ENCODE measurements at regions not wholly inside any gene's neighbourhood (a gene's known extent, or its start where the extent isn't known, plus 50 kb on each side); places are given as distances from the start of the nearest gene placed in this dataset.
A peak's percentile ranks its signal among the peaks of the same experiment; 100 is the strongest.
"Not testable (repeated sequence)": the region's sequence is repeated elsewhere in the genome, so short reads cannot be mapped to it uniquely, and the experiment has no call there.

GRCh38 chr10:29223326-29223725 is 65.5 kb upstream of the LYZL1 start:
- peaks cover 53% of the 10 kb centered on the region for H3K27me3 Mint-ChIP-seq
- TF ChIP-seq CTCF (IDR thresholded peaks at IDR 0.05; ENCODE audit: unreplicated experiment), result no peak
- DNase-seq (ENCODE audit: low spot score, unreplicated experiment), result no peak
- no peaks in the 10 kb centered on the region for H3K9me3 Mint-ChIP-seq (ENCODE audit: low read depth)
- H3K36me3 Mint-ChIP-seq (ENCODE audit: insufficient read depth), result no peaks in the 10 kb centered on the region
- peaks cover 11% of the 10 kb centered on the region for H3K4me1 Mint-ChIP-seq (ENCODE audit: low read depth)
- no peak overlapping the region for H3K4me3 Mint-ChIP-seq (ENCODE audit: low read depth)
- no peak overlapping the region for H3K27ac Mint-ChIP-seq

- Mint-ChIP-seq H3K4me3 (ENCODE audit: low read depth) (no peak overlapping the region), H3K27ac (no peak overlapping the region), H3K36me3 (ENCODE audit: insufficient read depth) (no peaks in the 10 kb centered on the region), H3K9me3 (ENCODE audit: low read depth) (no peaks in the 10 kb centered on the region), H3K4me1 (ENCODE audit: low read depth) (peaks cover 11% of the 10 kb centered on the region), H3K27me3 (peaks cover 48% of the 10 kb centered on the region)
- no peak for DNase-seq (ENCODE audit: low spot score, unreplicated experiment)
- no peak for TF ChIP-seq CTCF (IDR thresholded peaks at IDR 0.05; ENCODE audit: unreplicated experiment)
Measured at GRCh38 chr10:29224631-29225030, 64.2 kb upstream of the LYZL1 start.

GRCh38 chr10:29227201-29227600 is 61.7 kb upstream of the LYZL1 start:
- H3K4me3 Mint-ChIP-seq (ENCODE audit: low read depth), result no peak overlapping the region
- peaks cover 41% of the 10 kb centered on the region for H3K27me3 Mint-ChIP-seq
- no peak for DNase-seq (ENCODE audit: low spot score, unreplicated experiment)
- no peaks in the 10 kb centered on the region for H3K9me3 Mint-ChIP-seq (ENCODE audit: low read depth)
- H3K27ac Mint-ChIP-seq, result no peak overlapping the region
- no peaks in the 10 kb centered on the region for H3K36me3 Mint-ChIP-seq (ENCODE audit: insufficient read depth)
- H3K4me1 Mint-ChIP-seq (ENCODE audit: low read depth), result peaks cover 11% of the 10 kb centered on the region
- no peak for TF ChIP-seq CTCF (IDR thresholded peaks at IDR 0.05; ENCODE audit: unreplicated experiment)

- Mint-ChIP-seq H3K27ac (no peak overlapping the region), H3K27me3 (peaks cover 35% of the 10 kb centered on the region), H3K9me3 (ENCODE audit: low read depth) (no peaks in the 10 kb centered on the region), H3K4me3 (ENCODE audit: low read depth) (no peak overlapping the region), H3K36me3 (ENCODE audit: insufficient read depth) (no peaks in the 10 kb centered on the region), H3K4me1 (ENCODE audit: low read depth) (peaks cover 8% of the 10 kb centered on the region)
- no peak for TF ChIP-seq CTCF (IDR thresholded peaks at IDR 0.05; ENCODE audit: unreplicated experiment)
- DNase-seq (ENCODE audit: low spot score, unreplicated experiment), result no peak
Measured at GRCh38 chr10:29228562-29228961, 60.3 kb upstream of the LYZL1 start.

GRCh38 chr10:29229258-29229705 is 59.6 kb upstream of the LYZL1 start:
- no peak for TF ChIP-seq CTCF (IDR thresholded peaks at IDR 0.05; ENCODE audit: unreplicated experiment)
- no peak overlapping the region for H3K4me3 Mint-ChIP-seq (ENCODE audit: low read depth)
- no peaks in the 10 kb centered on the region for H3K36me3 Mint-ChIP-seq (ENCODE audit: insufficient read depth)
- no peaks in the 10 kb centered on the region for H3K9me3 Mint-ChIP-seq (ENCODE audit: low read depth)
- peaks cover 2% of the 10 kb centered on the region for H3K4me1 Mint-ChIP-seq (ENCODE audit: low read depth)
- peaks cover 30% of the 10 kb centered on the region for H3K27me3 Mint-ChIP-seq
- DNase-seq (ENCODE audit: low spot score, unreplicated experiment), result no peak
- no peak overlapping the region for H3K27ac Mint-ChIP-seq

GRCh38 chr10:29236910-29237309 is 52.0 kb upstream of the LYZL1 start:
- not testable (repeated sequence) for H3K9me3 Mint-ChIP-seq (ENCODE audit: low read depth); H3K27me3 Mint-ChIP-seq; DNase-seq (ENCODE audit: low spot score, unreplicated experiment); H3K36me3 Mint-ChIP-seq (ENCODE audit: insufficient read depth); H3K4me3 Mint-ChIP-seq (ENCODE audit: low read depth)
- H3K4me1 Mint-ChIP-seq (ENCODE audit: low read depth), result peaks cover 11% of the 10 kb centered on the region
- H3K27ac Mint-ChIP-seq, result peak overlapping the region; percentile 92

All from progenitor cell of endocrine pancreas (in vitro differentiated cells).